NCI-H146 (cell line): ENCODE measurements at regions not wholly inside any gene's neighbourhood (a gene's known extent, or its start where the extent isn't known, plus 50 kb on each side); places are given as distances from the start of the nearest gene placed in this dataset.
"Not testable (repeated sequence)": the region's sequence is repeated elsewhere in the genome, so short reads cannot be mapped to it uniquely, and the experiment has no call there.

Experiments used
- DNase-seq: peaks from one replicate; lab custom pipeline; 2025; lab: John Stamatoyannopoulos, UW

- no peak for DNase-seq
Measured at GRCh38 chr3:68676136-68676535, 256.2 kb downstream of the TAFA4 start.

GRCh38 chr3:68667346-68667745 lies 265.0 kb downstream of the TAFA4 start:
- no peak for DNase-seq

GRCh38 chr3:68666429-68667136 lies 265.8 kb downstream of the TAFA4 start:
- DNase-seq, result no peak

GRCh38 chr3:68664276-68664675 lies 268.1 kb downstream of the TAFA4 start:
- DNase-seq, result no peak

GRCh38 chr3:68662176-68662575 lies 270.2 kb downstream of the TAFA4 start:
- DNase-seq, result no peak

GRCh38 chr3:68650657-68651056 lies 281.7 kb downstream of the TAFA4 start:
- not testable (repeated sequence) for DNase-seq

- DNase-seq, result no peak
Measured at GRCh38 chr3:68648494-68648893, 283.9 kb downstream of the TAFA4 start.

- DNase-seq, result peak; percentile 54
Measured at GRCh38 chr3:68631850-68632545, 300.3 kb downstream of the TAFA4 start.

GRCh38 chr3:68620211-68620610 lies 312.1 kb downstream of the TAFA4 start:
- no peak for DNase-seq

- DNase-seq, result no peak
Measured at GRCh38 chr3:68614087-68614486, 318.3 kb downstream of the TAFA4 start.

- DNase-seq, result no peak
Measured at GRCh38 chr3:68571321-68571720, 361.0 kb downstream of the TAFA4 start.

- no peak for DNase-seq
Measured at GRCh38 chr3:68560728-68561127, 371.6 kb downstream of the TAFA4 start.

GRCh38 chr3:68535782-68536181 lies 396.6 kb downstream of the TAFA4 start:
- no peak for DNase-seq

- no peak for DNase-seq
Measured at GRCh38 chr3:68523330-68523729, 409.0 kb downstream of the TAFA4 start.

- DNase-seq, result peak; percentile 3
Measured at GRCh38 chr3:68515237-68515636, 417.1 kb downstream of the TAFA4 start.

- peak; percentile 25 for DNase-seq
Measured at GRCh38 chr3:68504201-68504600, 428.1 kb downstream of the TAFA4 start.

GRCh38 chr3:68485845-68486244 lies 446.5 kb downstream of the TAFA4 start:
- DNase-seq, result not testable (repeated sequence)

GRCh38 chr3:68485051-68485450 lies 447.3 kb downstream of the TAFA4 start:
- peak; percentile 85 for DNase-seq

- DNase-seq, result no peak
Measured at GRCh38 chr3:68483601-68484000, 448.7 kb downstream of the TAFA4 start.

GRCh38 chr3:68483041-68483440 lies 449.3 kb downstream of the TAFA4 start:
- DNase-seq, result peak; percentile 61

- no peak for DNase-seq
Measured at GRCh38 chr3:68482565-68482964, 449.8 kb downstream of the TAFA4 start.

- DNase-seq, result no peak
Measured at GRCh38 chr3:68479779-68480178, 452.6 kb downstream of the TAFA4 start.

GRCh38 chr3:68468695-68469375 lies 463.5 kb downstream of the TAFA4 start:
- DNase-seq, result no peak
